NCI-H524 treated with DMSO at 0.1 percent for 48 hours (cell line): ENCODE measurements at regions not wholly inside any gene's neighbourhood (a gene's known extent, or its start where the extent isn't known, plus 50 kb on each side); places are given as distances from the start of the nearest gene placed in this dataset.
A peak's percentile ranks its signal among the peaks of the same experiment; 100 is the strongest.

Source experiments
- DNase-seq: peaks from one replicate; lab custom pipeline; 2025; lab: John Stamatoyannopoulos, UW

DNA sequence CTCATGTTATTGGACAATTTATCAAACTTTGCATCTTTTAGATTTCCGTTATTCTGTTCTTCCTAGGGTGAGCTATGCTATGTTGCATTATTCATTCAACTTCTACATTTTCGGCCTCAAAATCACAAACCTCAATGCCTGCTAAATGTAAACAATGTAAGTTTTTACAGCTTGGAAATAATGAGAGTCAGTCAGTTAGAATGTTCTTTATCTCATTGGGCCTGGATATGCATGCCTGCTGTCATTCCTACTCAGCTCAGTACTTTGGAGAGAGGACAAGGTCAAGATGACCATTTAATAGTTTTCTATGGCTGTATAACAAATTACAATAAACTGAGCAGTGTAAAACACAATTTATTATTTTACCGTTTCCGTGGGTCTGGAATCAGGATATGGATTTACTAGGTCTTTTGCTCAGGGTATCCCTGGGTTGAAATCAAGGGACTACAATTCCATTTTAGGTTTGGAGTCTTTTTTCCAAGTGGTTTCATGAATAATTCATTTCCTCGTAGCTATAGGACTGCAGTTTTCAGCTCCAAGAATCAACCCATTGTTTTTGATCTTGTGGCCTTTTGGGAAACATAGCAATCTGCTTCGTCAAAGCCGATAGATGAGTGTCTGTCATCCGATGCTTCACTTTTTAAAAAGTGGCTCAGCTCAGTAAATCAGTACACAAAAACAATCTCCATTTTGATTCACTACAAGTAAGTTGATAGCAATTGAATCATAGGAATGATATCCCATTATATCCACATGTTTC is 1143.2 kb upstream of the CDH6 start:
- no peak for DNase-seq

DNA sequence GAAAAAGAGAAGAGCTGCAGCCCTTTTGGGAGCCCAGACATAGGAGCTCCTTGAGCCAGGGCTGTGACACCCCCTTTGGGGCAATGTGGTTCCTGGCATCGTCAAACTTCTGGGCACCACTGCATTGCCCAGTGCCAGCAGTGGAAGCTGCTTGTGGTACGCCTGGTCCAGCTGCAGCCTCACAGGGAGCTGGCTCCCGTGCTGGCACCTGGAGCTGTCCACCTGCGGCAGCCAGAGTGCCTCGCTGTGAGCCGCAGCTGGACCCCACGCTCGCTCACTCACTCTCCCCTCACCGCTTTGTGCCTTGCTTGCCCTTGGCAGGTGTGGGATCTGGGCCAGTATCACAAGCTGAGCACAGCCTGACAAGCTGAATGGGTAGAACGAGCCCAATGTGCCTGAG is 1150.8 kb upstream of the CDH6 start:
- no peak for DNase-seq

DNA sequence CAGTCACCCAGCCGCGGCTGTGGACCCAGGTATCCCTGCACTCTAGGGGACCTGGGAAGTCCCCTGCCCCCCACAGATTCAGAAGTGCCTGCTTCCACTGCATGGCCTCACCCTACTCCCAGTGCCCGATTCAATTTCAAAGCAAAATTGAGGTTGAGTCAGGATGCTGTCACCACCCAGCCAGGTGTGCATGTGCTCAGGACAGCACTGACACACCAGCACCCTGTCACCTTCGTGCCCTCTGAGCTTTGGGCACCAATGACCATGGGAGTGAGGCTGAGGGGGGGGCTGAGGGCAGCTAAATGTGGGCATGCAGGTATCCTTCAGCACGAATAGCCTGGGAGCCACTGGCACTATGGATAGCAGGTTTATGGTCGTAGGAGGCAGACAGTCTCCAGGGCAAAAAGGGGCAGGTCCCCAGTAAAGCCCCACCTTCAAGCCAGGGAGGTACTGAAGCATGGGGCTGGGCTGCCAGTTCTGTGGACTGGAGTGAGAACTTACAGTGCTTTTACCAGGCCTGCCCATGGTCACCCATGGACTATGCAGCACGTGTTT is 1151.6 kb upstream of the CDH6 start:
- no peak for DNase-seq

DNA sequence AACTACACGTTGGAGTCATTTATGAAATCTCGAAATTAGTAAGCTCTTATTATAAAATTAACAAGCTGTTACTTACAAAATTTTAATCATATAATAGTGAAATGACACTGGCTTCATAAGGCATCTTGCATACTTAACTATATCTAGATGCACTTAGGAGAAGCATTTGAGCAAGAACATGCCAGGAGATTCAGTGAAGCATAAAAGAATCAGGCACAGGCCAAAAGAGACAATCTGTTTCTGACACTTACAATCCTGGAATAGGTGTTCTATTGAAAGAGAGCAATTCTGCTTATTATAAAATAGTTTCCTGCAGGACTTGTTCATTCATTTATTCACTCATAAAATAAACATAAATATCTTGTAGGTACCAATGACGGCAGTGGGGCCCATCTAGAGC is 1152.2 kb upstream of the CDH6 start:
- DNase-seq = no peak

DNA sequence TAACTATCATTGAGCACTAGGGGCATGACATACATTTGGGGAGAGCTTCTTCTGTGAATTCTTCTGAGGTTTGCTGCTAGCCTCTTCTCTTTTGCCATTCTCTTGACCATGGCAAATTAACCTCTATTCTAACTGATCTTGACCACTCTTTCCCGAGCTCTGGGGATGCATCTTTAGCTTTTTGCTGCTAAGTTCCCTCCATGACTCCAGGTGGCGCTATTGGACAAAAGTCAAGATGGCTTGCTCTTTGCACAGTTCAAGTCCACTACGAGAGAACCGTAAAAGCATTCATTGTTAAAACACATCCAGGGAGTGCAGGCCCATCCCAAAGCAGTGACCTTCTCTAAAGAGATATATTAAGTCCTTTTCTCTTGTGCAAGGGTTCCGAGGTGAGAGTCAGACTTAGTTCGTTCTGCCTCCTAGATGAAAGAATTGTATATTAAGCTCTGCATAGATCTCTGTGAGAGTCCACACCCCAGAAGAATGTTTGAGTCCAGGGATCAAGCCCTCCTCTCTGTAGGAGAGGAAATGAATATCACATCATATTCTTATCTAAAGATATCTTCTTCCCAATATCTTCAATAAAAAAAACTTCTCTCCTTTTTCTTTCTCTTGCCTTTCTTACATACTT is 1152.9 kb upstream of the CDH6 start:
- peak; percentile 40 for DNase-seq

DNA sequence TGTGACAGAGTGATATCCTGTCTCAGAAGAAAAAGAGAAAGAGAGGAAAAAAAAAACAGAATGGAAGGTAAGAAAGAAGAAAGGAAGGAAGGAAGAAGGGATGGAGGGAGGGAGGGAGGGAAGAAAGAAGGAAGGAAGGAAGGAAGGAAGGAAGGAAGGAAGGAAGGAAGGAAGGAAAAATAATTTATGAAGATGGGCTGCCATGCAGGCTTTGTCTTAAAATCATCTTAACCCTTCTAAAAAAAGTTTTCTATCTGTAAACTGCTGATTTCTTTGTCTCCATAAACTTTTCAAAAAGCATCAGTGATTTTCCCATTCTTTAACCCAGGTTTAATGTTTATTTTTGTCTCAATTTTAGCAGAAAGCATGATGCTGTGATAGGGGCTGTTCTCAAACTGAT is 1154.1 kb upstream of the CDH6 start:
- no peak for DNase-seq

DNA sequence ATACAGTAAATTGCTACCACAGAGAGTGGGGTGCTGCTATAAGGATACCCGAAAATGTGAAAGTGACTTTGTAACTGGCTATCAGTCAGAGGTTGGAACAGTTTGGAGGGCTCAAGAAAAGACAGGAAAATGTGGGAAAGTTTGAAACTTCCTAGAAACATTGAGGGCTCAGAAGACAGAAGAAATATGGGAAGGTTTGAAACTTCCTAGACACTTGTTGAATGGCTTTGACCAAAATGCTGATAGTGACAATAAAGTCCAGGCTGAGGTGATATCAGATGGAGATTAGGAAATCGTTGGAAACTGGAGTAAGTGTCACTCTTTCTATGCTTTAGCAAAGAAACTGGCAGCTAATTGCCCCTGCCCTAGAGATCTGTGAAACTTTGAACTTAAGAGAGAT is 1158.6 kb upstream of the CDH6 start:
- DNase-seq = no peak

DNA sequence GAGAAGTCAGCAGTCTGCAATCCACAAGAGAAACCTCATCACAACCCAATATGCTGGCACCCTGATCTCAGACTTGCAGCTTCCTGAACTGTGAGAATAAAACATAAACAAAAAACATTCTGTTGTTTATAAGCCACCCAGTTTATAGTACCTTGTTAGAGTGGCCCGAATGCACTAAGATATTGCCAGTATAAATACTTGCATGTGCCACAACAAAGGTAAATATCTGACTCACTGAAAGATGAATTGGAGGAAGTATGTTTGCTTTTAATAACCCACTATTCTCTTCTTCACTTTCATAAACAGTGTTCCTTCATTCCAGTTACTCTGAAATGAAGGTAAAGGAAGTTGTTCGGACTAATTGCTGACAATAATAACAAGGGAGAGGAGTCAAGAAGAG is 1163.4 kb upstream of the CDH6 start:
- no peak for DNase-seq

DNA sequence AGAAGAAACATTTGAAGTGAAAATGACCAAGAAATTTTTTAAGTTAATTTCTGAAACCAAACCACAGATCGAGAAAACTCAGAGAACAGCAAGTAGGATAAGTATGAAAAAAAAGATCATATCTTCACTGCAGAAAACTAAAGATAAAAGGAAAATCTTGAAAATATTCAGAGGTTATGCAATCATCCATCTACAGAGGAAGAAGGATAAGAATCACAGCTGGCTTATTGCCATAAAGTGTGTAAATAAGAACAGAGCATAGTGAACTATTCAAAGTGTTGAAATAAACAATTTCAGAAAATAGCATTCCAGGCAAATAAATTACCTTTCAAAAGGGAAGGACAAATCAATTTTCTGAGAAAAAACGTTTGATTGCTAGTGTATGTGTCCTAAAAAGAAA is 1191.7 kb upstream of the CDH6 start:
- no peak for DNase-seq

DNA sequence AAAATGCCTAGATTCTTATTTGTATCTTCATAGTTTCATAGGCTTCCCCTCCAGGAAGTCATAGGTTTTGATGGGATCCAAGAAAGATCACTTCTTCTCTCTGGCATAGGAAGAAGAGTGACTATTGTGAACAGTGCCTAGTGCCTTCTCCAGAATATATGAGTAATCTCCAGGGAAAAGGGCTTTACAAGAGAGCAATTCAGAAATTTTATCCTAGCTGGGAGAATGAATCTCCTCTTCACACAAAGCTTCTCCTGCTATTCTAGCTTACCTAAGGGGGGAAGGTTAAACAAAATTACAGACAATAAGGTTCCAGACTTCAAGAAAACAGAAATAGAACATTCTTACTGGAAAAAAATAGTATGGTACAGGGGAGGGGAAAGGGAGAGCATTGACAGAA is 1193.3 kb upstream of the CDH6 start:
- DNase-seq = no peak

DNA sequence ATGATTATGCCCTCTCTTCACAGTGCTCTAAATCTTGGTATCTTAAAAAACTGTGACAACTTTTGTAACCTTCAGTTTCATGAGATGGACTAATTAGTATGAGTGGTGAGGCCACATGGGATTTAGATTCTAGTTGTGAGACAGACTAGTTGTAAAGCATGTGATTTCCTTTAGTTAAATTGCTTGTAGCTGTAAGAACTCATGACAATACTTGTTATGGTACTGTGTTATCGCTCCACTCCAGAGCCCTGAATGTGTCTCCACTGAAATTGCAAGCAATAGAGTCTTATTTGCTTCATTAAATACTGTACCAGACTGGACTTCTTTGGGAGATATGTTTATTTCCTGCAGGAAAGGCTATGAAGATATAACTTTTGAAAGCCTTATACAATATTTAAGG is 1198.3 kb upstream of the CDH6 start:
- no peak for DNase-seq

DNA sequence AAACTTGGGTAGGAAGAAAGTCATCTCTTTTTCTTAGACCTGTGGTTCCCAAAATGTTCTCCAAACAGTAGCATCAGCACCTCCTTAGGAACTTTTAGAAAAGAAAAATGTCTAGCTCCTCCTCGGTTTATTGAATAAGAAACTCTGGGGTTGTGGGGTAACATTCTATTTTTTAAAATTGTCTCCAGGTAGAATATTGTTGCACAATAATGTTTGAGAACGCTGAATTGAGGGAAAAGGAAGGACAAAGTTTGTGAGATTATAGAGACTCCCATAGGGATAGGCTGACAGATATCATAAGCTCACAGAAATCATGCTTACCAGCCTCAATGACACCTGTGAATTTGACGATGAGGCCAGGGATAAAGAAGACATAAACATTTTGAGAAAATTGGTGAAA is 1199.0 kb upstream of the CDH6 start:
- no peak for DNase-seq

DNA sequence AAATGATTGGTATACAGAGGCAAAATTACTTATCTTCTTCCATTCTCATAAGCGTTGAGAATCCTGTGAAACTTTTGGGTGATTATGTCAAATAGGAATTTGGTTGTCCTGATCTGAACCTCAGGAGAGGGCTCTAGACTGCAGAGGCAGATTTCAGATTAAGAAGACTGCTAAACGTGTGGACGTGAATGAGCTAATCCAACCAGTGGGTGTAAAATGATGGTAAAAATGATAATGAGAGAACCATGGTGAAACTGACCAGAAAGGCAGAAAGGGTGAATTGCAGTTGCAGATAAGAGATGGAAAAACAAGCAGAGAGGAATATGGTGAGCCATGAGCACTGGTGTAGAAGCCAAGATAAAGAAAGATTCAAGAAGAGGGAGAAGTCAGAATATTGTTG is 1200.2 kb upstream of the CDH6 start:
- no peak for DNase-seq

DNA sequence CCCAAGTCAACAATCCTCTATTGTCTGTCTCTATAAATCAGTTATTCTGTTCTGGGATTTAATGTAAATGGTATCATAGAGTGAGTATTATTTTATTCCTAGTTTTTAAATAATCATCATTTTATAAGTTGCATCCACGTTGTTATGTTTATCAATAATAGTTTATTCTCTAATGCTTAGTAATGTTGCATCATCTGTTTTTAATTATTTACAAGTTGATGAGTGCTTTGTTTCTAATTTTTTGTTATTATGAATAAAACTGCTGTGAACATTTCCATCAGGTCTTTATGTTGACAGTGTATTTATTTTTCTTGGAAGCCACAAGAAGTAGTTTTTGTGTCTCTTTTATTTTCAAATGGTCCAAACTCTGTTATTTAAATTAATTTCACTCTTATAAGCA is 1201.2 kb upstream of the CDH6 start:
- DNase-seq = no peak

DNA sequence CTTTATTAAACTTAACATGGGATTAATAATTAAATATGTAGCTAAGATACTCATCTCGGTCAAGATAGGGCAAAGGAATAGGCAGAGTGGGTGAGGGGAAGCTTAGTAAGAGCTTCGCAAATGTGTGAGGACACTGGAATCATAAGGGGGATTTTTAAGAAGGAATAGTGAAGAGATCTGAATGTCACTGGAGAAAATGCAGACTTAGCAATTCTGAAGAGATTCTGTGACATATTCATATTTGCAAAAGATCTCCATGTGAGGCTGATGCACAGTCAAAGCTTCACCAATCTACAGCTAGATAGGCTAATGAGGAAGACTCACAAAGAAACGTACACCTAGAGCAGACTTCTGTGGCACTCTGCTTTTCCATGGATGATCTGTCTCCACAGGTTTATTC is 1202.8 kb upstream of the CDH6 start:
- no peak for DNase-seq

DNA sequence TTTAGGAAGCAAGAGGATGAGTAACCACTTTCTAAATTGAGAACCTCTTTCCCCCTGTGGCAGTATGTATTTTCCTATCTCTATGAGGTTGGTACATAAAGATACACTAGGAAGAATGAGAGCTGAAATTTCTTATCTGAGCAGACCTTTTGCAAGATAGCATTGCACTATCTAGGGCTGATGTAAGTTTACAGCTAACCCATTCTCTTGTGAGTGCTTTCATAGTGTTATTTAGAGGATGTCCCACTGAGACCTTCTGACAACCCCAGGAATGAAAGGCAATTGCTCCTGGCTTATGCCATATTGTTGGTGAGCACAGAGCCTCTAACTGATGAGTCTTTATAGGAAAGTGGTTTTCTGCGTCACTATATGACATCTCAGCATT is 1209.3 kb upstream of the CDH6 start:
- DNase-seq = no peak

DNA sequence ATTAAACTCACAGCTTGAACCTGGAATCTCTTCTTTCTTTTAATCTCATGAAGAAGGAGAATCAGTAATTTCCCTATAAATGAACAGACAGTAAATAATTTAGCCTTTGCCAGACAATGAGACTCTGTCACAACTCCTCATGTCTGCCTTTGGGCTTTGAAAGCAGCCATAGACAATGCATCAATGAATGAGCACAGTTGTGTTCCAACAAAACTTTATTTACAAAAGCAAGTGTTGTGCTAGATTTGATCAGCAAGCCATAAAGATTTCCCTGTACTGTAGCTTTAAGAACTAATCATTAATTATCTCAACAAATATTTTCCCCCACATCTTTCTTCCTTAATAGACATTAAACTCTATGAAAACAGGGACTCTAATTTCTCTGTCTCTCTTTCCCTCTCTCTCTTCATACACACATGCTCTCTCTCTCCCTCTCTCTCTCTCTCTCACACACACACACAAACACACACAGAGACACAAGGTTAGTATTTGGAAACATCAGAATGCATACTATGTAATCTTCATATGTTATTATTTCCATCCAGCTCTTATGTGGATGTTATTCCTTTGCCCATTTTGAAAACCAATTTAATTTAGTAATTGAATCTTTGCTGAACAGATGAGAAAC is 1209.8 kb upstream of the CDH6 start:
- no peak for DNase-seq

DNA sequence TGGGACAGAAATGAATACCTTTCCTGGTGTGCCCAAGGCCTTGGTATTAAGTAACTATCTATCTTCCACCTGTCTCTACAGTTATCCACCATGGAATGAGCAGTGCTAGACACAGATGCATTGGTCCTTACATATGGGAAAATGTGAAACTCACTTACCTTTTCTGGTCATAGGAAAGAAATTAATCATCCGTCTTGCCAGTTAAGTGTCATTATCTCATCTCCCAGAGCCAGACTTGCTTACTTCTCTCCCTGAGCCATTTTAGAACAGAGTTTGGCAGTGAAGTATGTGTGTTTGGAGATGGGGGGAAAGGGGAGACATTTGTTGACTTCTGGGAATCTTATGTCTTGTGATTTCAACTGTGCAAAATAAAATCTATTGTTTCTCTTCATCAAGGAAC is 1211.0 kb upstream of the CDH6 start:
- DNase-seq = no peak

DNA sequence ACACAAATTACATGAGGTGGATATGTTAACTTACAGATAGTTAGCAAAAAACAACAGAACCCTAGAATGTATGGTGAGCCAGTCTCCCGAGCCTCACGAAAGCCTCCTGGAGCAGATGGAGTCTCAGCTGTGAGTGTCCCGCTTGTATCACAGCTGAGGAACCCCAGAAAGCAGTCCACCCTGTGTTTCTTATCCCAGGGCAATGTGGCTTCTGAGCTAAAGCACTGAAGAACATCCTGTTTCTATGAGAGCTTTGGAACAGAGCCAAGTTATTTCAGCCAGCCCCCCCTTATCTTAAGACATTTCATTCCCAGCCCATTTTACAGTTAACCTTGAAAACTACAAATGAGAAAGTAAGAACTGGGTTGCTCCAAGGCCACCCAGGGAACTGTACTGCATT is 1220.9 kb upstream of the CDH6 start:
- no peak for DNase-seq

DNA sequence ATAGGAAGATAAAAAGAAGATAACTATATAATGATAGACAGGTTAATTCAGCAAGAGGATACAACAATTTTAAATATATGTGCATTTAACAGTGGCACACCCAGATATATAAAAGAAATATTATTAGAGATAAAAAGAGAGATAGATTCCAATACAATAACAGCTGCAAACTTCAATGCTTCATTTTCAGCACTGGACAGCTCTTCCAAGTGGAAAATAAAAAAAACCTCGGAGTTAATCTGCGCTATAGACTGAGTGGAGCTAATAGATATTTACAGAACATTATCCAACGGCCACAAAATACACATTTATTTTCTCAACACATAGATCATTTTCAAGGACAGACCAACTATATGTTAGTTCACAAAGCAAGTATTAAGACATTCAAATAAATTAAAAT is 1229.5 kb upstream of the CDH6 start:
- no peak for DNase-seq

DNA sequence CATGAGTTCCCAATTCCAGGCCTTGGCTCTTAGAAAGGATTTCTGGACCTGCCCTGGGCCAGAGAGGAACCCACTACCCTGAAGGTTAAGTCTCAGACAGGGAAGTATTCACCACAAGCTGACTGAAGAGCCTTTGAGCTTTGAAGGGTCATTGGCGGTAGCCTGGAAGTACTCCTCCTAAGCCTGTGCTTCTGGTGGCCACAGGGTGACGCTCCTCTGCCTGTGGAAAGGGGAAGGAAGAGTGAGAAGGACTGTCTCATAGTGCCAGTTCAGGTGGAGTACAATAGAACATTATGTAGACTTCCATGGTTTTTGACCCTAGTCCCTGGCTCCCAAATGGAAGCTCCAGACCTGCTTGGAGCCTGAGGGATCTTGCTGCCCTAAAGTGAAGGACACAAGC is 1233.2 kb upstream of the CDH6 start:
- no peak for DNase-seq

DNA sequence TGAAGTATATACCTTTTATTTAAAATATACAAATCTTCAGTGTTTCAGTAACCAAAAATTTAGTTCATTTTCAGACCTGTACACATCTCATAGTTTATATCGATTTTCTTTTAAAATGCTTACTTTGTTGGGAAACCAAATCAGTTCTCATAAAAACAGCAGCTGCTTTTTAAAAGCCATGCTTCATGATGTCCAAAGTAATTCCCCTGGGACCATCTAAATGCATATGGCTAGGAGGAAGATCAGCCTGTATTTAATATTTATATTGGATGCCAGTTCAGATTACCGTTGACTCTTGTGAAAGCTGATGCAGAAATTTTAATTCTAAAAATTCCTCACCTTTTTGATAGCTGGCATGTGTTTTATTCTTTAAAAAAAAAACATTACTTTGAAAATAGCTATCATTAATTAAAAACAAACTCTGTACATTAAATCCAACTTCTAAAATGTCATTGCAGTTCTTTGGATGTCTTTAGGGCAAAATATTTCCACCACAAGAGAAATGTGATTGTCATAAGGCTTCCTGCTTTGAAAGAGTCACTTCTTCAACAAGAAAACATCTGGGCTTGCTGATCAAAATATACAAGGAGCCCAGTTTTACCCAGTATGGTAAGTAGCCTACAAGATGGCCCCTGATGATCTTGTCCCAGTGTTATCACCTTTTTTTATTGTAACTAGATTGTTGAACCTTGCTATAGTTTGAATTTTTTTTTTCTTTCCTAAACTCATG is 1242.9 kb upstream of the CDH6 start:
- peak; percentile 51 for DNase-seq
